GM20000 (cell line): ENCODE measurements at regions not wholly inside any gene's neighbourhood (a gene's known extent, or its start where the extent isn't known, plus 50 kb on each side); places are given as distances from the start of the nearest gene placed in this dataset.

Experiments used
- DNase-seq: peaks from one replicate; pipeline ENCODE4 v3.0.0; 2012; ENCODE audit warnings: low spot score
- TF ChIP-seq, protein P1 (sequence below): IDR thresholded peaks from 2 replicates; pipeline ENCODE4 v1.5.1; 2012; ENCODE audit warnings: mild to moderate bottlenecking, control low read depth; ENCODE audit errors: extremely low read depth, missing control alignments

DNA sequence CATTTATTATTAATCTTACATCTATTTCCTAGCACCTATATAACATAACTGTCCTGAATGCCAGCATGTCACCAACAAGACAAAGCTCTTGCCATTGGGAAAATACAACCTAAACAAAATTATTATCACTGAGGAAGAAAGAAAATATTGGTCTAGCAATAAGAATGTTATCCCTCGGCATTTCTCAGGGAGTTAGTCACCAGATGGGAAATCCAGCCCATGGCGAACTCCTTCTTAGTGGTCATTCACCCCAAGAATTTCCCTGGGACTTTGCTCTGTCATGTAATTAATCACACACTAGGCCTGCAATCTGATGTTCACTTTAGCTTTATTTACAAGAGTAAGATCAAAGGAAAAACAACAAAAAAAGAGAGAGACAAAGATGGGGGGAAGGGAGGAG is 56.1 kb upstream of the TAS2R1 start:
- TF ChIP-seq, protein P1, sequence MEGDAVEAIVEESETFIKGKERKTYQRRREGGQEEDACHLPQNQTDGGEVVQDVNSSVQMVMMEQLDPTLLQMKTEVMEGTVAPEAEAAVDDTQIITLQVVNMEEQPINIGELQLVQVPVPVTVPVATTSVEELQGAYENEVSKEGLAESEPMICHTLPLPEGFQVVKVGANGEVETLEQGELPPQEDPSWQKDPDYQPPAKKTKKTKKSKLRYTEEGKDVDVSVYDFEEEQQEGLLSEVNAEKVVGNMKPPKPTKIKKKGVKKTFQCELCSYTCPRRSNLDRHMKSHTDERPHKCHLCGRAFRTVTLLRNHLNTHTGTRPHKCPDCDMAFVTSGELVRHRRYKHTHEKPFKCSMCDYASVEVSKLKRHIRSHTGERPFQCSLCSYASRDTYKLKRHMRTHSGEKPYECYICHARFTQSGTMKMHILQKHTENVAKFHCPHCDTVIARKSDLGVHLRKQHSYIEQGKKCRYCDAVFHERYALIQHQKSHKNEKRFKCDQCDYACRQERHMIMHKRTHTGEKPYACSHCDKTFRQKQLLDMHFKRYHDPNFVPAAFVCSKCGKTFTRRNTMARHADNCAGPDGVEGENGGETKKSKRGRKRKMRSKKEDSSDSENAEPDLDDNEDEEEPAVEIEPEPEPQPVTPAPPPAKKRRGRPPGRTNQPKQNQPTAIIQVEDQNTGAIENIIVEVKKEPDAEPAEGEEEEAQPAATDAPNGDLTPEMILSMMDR = no peak
- no peak for DNase-seq

DNA sequence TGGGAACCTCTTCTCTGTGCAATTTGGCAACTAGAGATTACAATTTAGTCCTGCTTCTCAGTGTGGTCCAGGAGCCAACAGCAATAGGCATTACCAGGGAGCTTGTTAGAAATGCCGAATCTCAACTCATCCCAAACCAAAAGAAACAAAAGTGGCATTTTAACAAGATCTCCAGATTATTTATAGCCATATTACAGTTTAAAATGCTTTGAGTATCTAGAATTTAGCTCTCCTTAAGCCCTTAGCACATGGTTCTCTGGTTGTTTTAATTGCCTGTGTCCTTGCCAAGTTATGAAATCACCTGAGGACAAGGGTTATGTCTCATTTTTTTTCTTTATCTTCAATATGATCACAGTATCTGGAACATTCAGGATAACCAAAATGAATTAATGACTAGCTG is 51.6 kb upstream of the TAS2R1 start:
- TF ChIP-seq, protein P1 = no peak
- no peak for DNase-seq
